Natural killer cell (primary cell): ENCODE measurements at regions not wholly inside any gene's neighbourhood (a gene's known extent, or its start where the extent isn't known, plus 50 kb on each side); places are given as distances from the start of the nearest gene placed in this dataset.

Experiments
- ATAC-seq, 3 donors: fragments of 150-1000 bp in 2 of 3; fragments of 200-7000 bp in 1 of 3; cut with Tn5 transposase; 1 replicate in 1 of 3; 2 replicates in 2 of 3; pipeline ENCODE4 v1.10.0; 2021; ENCODE audit warnings: mild to moderate bottlenecking in 2 of 3, moderate library complexity in 2 of 3
- DNase-seq, 2 donors: peaks; one replicate each; pipeline versions ENCODE4 v3.0.0 to v3.0.0-alpha.2; 2013 to 2021; ENCODE audit warnings: mixed read lengths in 1 of 2
- H3K27ac ChIP-seq: one replicate; pipeline ENCODE4 v1.5.1; 2013; ENCODE audit warnings: mild to moderate bottlenecking, low read length
- H3K27me3 ChIP-seq: one replicate; pipeline ENCODE4 v1.6.1; 2013; ENCODE audit warnings: low read length; ENCODE audit not compliant: control insufficient read depth, insufficient read depth
- H3K36me3 ChIP-seq: one replicate; pipeline ENCODE4 v1.6.1; 2013; ENCODE audit warnings: low read length; ENCODE audit not compliant: control insufficient read depth, insufficient read depth
- H3K4me1 ChIP-seq: one replicate; pipeline ENCODE4 v1.6.1; 2013; ENCODE audit warnings: low read length; ENCODE audit not compliant: control insufficient read depth, insufficient read depth
- H3K4me3 ChIP-seq: one replicate; pipeline ENCODE4 v1.5.1; 2013; ENCODE audit warnings: low read length
- H3K9me3 ChIP-seq: one replicate; pipeline ENCODE4 v1.6.1; 2013; ENCODE audit warnings: low read length; ENCODE audit not compliant: control insufficient read depth, insufficient read depth
- H3K27ac Mint-ChIP-seq, 2 donors: one replicate each; pipeline ENCODE4 v1.8.0; 2022; ENCODE audit warnings: mild to moderate bottlenecking in 2 of 2, mixed read lengths in 2 of 2, moderate library complexity in 1 of 2
- H3K27me3 Mint-ChIP-seq, 2 donors: one replicate each; pipeline ENCODE4 v1.8.0; 2022; ENCODE audit warnings: low read depth in 2 of 2, mixed read lengths in 2 of 2
- H3K36me3 Mint-ChIP-seq: one replicate; pipeline ENCODE4 v1.8.0; 2022; ENCODE audit warnings: mixed read lengths
- H3K4me1 Mint-ChIP-seq, 2 donors: one replicate each; pipeline ENCODE4 v1.8.0; 2022; ENCODE audit warnings: mixed read lengths in 2 of 2
- H3K4me3 Mint-ChIP-seq: one replicate; pipeline ENCODE4 v1.8.0; 2022; ENCODE audit warnings: mild to moderate bottlenecking, moderate library complexity, mixed read lengths
- H3K9me3 Mint-ChIP-seq, 2 donors: one replicate each; pipeline ENCODE4 v1.8.0; 2022; ENCODE audit warnings: mixed read lengths in 2 of 2
- CTCF ChIP-seq: fragments of 200-600 bp; IDR thresholded peaks from one replicate; pipeline ENCODE4 v1.8.0; 2022; ENCODE audit warnings: antibody characterized with exemption
- WGBS: methylation state at CpG from one replicate; pipeline ENCODE4 v1.1.7; 2013; ENCODE audit warnings: missing lambda C conversion rate; ENCODE audit not compliant: insufficient coverage; 5-methylcytosine and 5-hydroxymethylcytosine counted together
- intact Hi-C: fragments of 100-400 bp; cut with micrococcal nuclease; formaldehyde crosslinking; loops from one replicate; pipeline ENCODE4 v1.14.2; 2022

GRCh38 chr9:95370064-95370463 is 52.6 kb upstream of the FANCC start:
- TF ChIP-seq CTCF: no peak
- no peak for DNase-seq
- no peak overlapping the region for H3K4me3 Mint-ChIP-seq
- Histone ChIP-seq H3K27me3 (peaks cover 11% of the 10 kb centered on the region), H3K9me3 (no peaks in the 10 kb centered on the region), H3K27ac (no peak overlapping the region), H3K4me1 (no peaks in the 10 kb centered on the region), H3K36me3 (no peaks in the 10 kb centered on the region), H3K4me3 (no peak overlapping the region)
- H3K27ac Mint-ChIP-seq: no peak overlapping the region
- peaks cover 39 to 65% of the 10 kb centered on the region in 2 donors for H3K27me3 Mint-ChIP-seq
- intact Hi-C loops: no loop called here
- no peaks in the 10 kb centered on the region for H3K9me3 Mint-ChIP-seq
- no peaks in the 10 kb centered on the region for H3K36me3 Mint-ChIP-seq
- 73% methylated on average over 4 of the region's 4 CpGs for WGBS
- H3K4me1 Mint-ChIP-seq: no peaks in the 10 kb centered on the region
- ATAC-seq: no peak

- Mint-ChIP-seq H3K36me3 (no peaks in the 10 kb centered on the region), H3K4me1 (no peaks in the 10 kb centered on the region), H3K4me3 (no peak overlapping the region), H3K27ac (no peak overlapping the region), H3K9me3 (no peaks in the 10 kb centered on the region), H3K27me3 (peaks cover 42 to 61% of the 10 kb centered on the region in 2 donors)
- 97% methylated on average over 19 of the region's 19 CpGs for WGBS
- ATAC-seq: no peak
- H3K4me1 ChIP-seq: no peaks in the 10 kb centered on the region
- H3K4me3 ChIP-seq: no peak overlapping the region
- TF ChIP-seq CTCF: no peak
- H3K27ac ChIP-seq: no peak overlapping the region
- no peaks in the 10 kb centered on the region for H3K9me3 ChIP-seq
- no peak for DNase-seq
- intact Hi-C loops: no loop called here
- H3K36me3 ChIP-seq: no peaks in the 10 kb centered on the region
- peaks cover 14% of the 10 kb centered on the region for H3K27me3 ChIP-seq
Measured at GRCh38 chr9:95368377-95369160, 51.1 kb upstream of the FANCC start.
